ENCODE measurements at regions not wholly inside any gene's neighbourhood (a gene's known extent, or its start where the extent isn't known, plus 50 kb on each side); places are given as distances from the start of the nearest gene placed in this dataset.
"Not testable (repeated sequence)": the region's sequence is repeated elsewhere in the genome, so short reads cannot be mapped to it uniquely, and the experiment has no call there.

GRCh38 chr17:31731585-31732154 is 127.4 kb downstream of the COPRS start:
- H3K36me3 ChIP-seq (ENCODE audit: control insufficient read depth in 2 of 4, insufficient read depth in 4 of 4, low read length in 3 of 4); FAIRE-seq; H2AK5ac ChIP-seq (ENCODE audit: low read depth, low read length); H4K91ac ChIP-seq (replicated peaks; ENCODE audit: insufficient read length, low read length); H3K4ac ChIP-seq (replicated peaks; ENCODE audit: insufficient read length, low read depth, low read length); POLR2A ChIA-PET (ENCODE audit: partially characterized antibody); H3K27ac ChIP-seq (ENCODE audit: low read depth, low read length); H3K9ac ChIP-seq (replicated peaks in 1 of 4; ENCODE audit: extremely low read depth in 1 of 4, low read depth in 3 of 4, low read length in 3 of 4); H3K23ac ChIP-seq (ENCODE audit: insufficient read length); H2AFZ ChIP-seq (ENCODE audit: low read length); H3K4me2 ChIP-seq (ENCODE audit: insufficient read depth in 1 of 2, low read depth in 2 of 2, low read length in 2 of 2); DNase-seq (ENCODE audit: low read depth in 1 of 2, low spot score in 2 of 2); H2BK12ac ChIP-seq (ENCODE audit: low read depth, low read length); H4K8ac ChIP-seq (ENCODE audit: extremely low read depth, insufficient read depth, low read length); H2BK120ac ChIP-seq (replicated peaks; ENCODE audit: low read depth, low read length); H4K20me1 ChIP-seq (replicated peaks in 1 of 2; ENCODE audit: control insufficient read depth in 1 of 2, insufficient read depth in 2 of 2, low read length in 2 of 2); H4K5ac ChIP-seq (ENCODE audit: insufficient read length, low read depth, low read length); H3K56ac ChIP-seq (replicated peaks; ENCODE audit: insufficient read length, low read depth, low read length); H3K18ac ChIP-seq (ENCODE audit: extremely low read depth, low read length); H3K4me3 ChIP-seq (ENCODE audit: extremely low read depth in 1 of 4, insufficient read depth in 2 of 4, low read depth in 3 of 4, low read length in 4 of 4); H3K79me1 ChIP-seq (ENCODE audit: low read depth, low read length); H2BK15ac ChIP-seq (ENCODE audit: low read length); H3K14ac ChIP-seq (ENCODE audit: insufficient read length); H2BK5ac ChIP-seq (ENCODE audit: low read depth, low read length); H3K9me3 ChIP-seq (ENCODE audit: insufficient read depth in 2 of 2, low read depth in 1 of 2, low read length in 1 of 2); H3K4me1 ChIP-seq (replicated peaks in 1 of 4; ENCODE audit: control insufficient read depth in 3 of 4, insufficient read depth in 4 of 4, low read length in 3 of 4); H3K27me3 ChIP-seq (replicated peaks in 1 of 4; ENCODE audit: control insufficient read depth in 3 of 4, extremely low read depth in 1 of 4, insufficient read depth in 3 of 4, low read length in 3 of 4); H2BK20ac ChIP-seq (ENCODE audit: low read length); H3K23me2 ChIP-seq (ENCODE audit: low read depth, low read length); H3K79me2 ChIP-seq (ENCODE audit: control insufficient read depth in 1 of 2, insufficient read depth in 2 of 2, low read length in 2 of 2): not testable (repeated sequence)
- CTCF ChIA-PET (ENCODE audit: partially characterized antibody), result interaction anchor here (1.3 to 2.1 kb wide), 3 partner anchors 9 to 194 kb away, joined by 3 to 9 read pairs (median 5); no protein-coding TSS in a partner anchor
- WGBS, 2 experiments (ENCODE audit: extremely low coverage in 1 of 2, insufficient coverage in 1 of 2, insufficient read length in 1 of 2, insufficient replicate concordance in 2 of 2, low coverage in 1 of 2, low lambda C conversion rate in 2 of 2, missing lambda C conversion rate in 1 of 2), result 98% methylated on average over 5 of the region's 5 CpGs; no CpG with 5 or more reads in 1 of the 2 experiments
- peak; percentile 17; the same call in 1 of the 2 replicates for TF ChIP-seq SP1 (IDR thresholded peaks at IDR 0.05; ENCODE audit: low read depth, low read length)

Measured in H1 (cell line).